GM12872 (cell line): ENCODE measurements at regions not wholly inside any gene's neighbourhood (a gene's known extent, or its start where the extent isn't known, plus 50 kb on each side); places are given as distances from the start of the nearest gene placed in this dataset.

Experiments used
- TF ChIP-seq, protein P1 (sequence below): IDR thresholded peaks from 3 replicates; pipeline ENCODE4 v1.5.1; 2011; ENCODE audit warnings: low read depth, mild to moderate bottlenecking, low read length, moderate library complexity; ENCODE audit not compliant: insufficient read depth

DNA sequence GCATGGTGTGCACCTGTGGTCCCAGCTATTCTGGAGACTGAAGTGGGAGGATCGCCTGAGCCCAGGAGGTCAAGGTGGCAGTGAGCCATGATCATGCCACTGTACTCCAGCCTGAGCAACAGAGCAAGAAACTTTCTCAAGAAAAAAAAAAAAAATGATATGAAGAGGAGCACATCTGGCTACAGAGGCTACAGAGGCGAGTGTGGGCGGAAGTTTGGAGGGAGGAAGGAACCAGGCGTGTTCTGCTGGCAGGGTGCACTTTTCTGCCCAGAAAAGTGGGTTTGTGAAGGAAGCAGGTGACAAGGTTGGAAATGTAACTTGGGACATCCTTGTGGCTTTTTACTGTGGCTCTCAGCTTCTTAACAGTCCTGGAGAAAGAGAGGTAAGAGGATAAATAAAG, 96.7 kb downstream of the SNX5 start:
- TF ChIP-seq, protein P1, sequence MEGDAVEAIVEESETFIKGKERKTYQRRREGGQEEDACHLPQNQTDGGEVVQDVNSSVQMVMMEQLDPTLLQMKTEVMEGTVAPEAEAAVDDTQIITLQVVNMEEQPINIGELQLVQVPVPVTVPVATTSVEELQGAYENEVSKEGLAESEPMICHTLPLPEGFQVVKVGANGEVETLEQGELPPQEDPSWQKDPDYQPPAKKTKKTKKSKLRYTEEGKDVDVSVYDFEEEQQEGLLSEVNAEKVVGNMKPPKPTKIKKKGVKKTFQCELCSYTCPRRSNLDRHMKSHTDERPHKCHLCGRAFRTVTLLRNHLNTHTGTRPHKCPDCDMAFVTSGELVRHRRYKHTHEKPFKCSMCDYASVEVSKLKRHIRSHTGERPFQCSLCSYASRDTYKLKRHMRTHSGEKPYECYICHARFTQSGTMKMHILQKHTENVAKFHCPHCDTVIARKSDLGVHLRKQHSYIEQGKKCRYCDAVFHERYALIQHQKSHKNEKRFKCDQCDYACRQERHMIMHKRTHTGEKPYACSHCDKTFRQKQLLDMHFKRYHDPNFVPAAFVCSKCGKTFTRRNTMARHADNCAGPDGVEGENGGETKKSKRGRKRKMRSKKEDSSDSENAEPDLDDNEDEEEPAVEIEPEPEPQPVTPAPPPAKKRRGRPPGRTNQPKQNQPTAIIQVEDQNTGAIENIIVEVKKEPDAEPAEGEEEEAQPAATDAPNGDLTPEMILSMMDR, result no peak

DNA sequence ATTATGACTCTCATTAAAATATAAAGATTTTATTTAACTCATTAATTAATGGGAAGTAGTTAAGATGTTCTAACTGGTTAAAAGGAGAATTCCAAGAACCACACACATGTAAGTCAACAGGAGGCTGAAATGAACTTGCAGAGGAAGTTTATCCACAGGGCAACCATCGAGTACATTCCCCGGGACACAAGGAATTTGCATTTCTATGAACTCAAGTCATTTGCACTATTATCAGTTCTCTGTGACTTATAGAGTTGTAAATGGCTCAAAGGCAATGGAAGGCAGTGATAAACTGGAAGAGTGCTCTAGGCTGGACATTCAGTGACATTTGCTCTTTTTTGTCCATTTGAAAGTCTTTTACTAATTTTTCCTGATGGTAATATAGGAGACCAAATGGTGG, 97.4 kb downstream of the SNX5 start:
- TF ChIP-seq, protein P1, result no peak

DNA sequence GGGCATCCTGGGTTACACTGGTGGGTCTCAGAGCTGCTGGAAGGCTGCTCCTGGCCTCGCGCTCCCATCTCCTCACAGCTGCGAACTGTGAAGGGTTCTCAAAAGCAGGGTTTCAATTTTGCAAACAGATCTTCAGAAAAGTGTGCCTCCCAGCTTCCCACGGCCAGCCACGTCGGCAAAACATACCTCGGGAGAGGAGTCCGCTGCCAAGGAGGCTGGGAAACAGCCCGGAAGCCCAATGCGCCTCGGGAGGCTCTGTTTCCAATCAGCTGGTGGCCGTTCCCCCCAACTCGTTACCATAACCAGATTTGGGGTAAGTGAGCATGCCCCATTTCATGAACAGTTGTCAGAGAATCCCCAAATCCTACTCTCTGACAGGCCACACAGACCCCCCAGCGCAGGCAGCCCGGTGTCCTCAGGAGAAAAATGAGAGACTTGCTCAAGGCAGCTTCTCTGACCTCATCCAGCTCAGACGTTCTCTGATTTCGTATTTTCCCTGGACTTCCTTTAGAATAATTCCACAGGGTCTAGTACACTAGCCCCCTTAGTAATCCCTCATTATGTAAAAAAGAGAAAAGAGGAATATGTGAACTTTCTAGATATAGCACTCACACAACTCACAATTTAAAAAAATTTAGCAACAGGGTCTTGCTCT, 98.4 kb downstream of the SNX5 start:
- TF ChIP-seq, protein P1, result no peak

DNA sequence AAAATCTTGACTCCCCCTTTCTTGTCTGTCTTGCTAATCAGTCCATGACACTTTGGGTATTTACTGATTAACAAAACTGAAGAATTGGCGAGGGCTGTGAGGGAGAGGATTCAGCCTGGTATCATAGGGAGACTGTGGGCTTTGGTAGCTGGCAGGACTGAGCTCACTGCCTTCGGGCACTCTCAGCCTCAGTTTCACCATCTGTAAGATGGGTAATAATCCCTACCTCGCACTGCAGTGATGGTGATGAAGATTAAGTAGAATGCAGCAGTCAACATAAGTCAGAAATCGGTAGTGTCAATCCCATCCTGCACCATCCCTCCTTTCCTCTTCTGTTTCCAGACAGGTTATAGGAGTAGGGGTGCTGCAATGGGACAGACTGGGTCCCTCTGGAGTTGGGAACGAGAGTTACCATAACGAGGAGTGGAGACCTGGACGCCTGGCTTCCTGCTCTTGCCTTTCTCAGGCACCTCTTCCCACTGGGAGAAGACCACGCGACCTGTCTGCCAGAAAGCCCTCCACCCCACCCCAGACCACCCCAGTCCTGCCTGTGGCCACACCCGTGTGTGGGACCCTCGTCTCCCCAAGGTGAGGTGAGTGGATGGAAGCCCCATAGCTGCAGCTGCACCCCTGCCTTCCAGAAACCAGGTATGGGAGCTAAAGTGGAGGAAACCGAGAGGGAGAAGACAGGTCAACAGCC, 99.1 kb downstream of the SNX5 start:
- TF ChIP-seq, protein P1, result no peak

DNA sequence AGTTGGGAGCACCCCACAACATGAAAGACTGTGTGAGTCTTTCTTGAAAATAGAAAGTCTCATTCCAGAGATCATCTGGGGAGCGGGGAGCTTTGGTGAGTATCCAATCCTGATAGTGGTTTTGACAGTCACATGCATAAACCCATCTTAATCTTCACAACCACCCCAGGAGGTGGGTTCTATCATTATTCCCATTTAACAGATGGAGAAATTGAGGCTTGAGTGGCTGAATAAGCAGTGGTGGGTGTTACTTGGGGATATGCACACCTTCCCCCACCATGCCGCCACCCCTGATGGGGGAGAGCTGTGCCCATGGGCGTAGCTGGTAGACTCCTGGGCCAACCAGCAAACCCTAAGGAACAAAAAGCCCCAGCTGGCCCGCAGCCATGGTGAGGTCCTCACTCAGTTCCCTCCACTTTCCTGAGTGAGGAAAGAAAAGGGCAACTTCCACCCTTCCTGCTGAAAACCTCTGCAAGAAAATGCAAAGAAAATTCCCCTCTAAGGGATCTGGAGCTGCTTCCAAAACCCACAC, 99.8 kb downstream of the SNX5 start:
- TF ChIP-seq, protein P1, result no peak

DNA sequence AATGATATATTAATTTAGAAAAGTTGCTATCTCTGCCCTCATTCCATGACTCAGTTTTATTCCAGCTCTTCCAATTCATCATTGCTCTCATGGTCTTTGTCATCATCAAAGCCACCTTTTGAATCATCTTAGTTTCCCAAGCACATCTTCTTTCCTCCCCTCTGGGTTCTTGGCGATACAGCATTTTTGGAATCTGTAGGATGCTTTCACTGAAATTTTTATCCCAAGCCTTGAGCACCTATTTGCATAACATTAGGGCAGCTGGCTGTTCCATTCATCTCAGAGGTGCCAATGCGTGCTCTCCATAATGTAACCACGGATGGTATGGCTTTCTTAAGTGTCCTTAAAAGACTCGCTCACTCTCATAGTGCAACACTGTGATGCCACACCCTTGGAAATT, 100.4 kb downstream of the SNX5 start:
- TF ChIP-seq, protein P1, result no peak

DNA sequence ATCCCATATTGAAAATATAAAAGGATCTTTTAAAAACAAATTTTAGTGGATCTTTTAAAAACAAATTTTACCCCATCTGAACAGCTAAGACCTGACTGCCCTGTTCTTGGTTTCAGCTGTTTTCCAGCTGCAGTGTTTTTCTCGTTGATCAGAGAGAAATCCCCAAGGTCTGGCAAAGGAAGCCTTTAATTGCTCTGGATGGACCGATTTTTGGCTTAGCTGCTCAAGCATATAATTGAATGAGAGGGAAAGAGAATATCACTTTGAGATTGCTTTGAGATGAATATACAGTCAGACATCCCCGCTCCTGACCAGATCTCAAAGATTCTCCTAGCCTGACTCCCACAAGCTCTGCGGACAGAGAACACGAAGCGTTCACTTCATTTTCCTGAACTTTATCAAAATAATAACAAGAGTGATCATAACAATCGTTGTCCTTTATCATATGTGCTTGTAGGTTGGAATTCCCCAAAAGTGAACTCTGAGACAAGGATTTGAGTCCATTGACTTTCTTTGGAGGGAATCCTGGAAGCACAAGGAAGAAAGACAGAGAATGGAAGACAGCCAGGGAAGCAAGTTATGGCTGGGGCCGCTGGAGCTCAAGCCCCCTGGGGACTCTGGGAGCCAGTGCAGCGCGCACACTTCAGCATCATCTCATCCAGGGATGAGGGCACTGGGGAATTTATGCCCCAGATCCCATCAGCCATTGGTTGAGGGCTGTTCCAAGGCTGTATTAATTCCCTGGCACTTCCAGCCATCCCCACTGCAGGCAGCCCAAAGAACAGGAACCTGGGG, 101.3 kb downstream of the SNX5 start:
- TF ChIP-seq, protein P1, result no peak
